HepG2 (cell line): ENCODE measurements at regions not wholly inside any gene's neighbourhood (a gene's known extent, or its start where the extent isn't known, plus 50 kb on each side); places are given as distances from the start of the nearest gene placed in this dataset.
"Not testable (repeated sequence)": the region's sequence is repeated elsewhere in the genome, so short reads cannot be mapped to it uniquely, and the experiment has no call there.

ENCODE experiments used
- ARID4A ChIP-seq: sonication (generic); formaldehyde crosslinking; IDR thresholded peaks from 2 replicates; pipeline ENCODE4 v1.5.0; 2020; ENCODE audit warnings: mild to moderate bottlenecking, missing genetic modification reagents, borderline replicate concordance
- ATF2 ChIP-seq: sonication (generic); formaldehyde crosslinking; IDR thresholded peaks from 2 replicates; pipeline ENCODE4 v1.4.0; 2020; ENCODE audit warnings: missing genetic modification reagents
- FOXA1 ChIP-seq, 2 experiments: fragments of 450-650 bp in 1 of 2; sonication (generic) in 1 of 2; formaldehyde crosslinking in 1 of 2; IDR thresholded peaks; 2 replicates each; pipeline versions ENCODE4 v1.4.0 to v1.6.1; 2016 to 2020; ENCODE audit warnings: missing genetic modification reagents in 1 of 2
- FOXC1 ChIP-seq: sonication (generic); formaldehyde crosslinking; IDR thresholded peaks from 2 replicates; pipeline ENCODE4 v1.8.0; 2022; ENCODE audit warnings: mild to moderate bottlenecking, missing genetic modification reagents, borderline replicate concordance
- GABPB1 ChIP-seq: IDR thresholded peaks from 2 replicates; pipeline ENCODE4 v1.6.1; 2016; ENCODE audit warnings: mild to moderate bottlenecking, missing genetic modification reagents, moderate library complexity, missing compliant biosample characterization
- JUN ChIP-seq: sonication (generic); formaldehyde crosslinking; IDR thresholded peaks from 2 replicates; pipeline ENCODE4 v1.4.0; 2020; ENCODE audit warnings: mild to moderate bottlenecking, missing genetic modification reagents
- MTA1 ChIP-seq: sonication (generic); formaldehyde crosslinking; IDR thresholded peaks from 2 replicates; pipeline ENCODE4 v1.4.0; 2020; ENCODE audit warnings: missing genetic modification reagents, mild to moderate bottlenecking, borderline replicate concordance
- PAWR ChIP-seq: sonication (generic); formaldehyde crosslinking; IDR thresholded peaks from 2 replicates; pipeline ENCODE4 v1.4.0; 2020; ENCODE audit warnings: missing genetic modification reagents, mild to moderate bottlenecking, borderline replicate concordance
- REPIN1 ChIP-seq: sonication (generic); formaldehyde crosslinking; IDR thresholded peaks from 2 replicates; pipeline ENCODE4 v1.8.0; 2022; ENCODE audit warnings: missing genetic modification reagents, low read depth, mild to moderate bottlenecking, borderline replicate concordance
- SOX6 ChIP-seq, 2 experiments: fragments of 450-650 bp in 1 of 2; sonication (generic) in 1 of 2; formaldehyde crosslinking in 1 of 2; IDR thresholded peaks; 2 replicates each; pipeline versions ENCODE4 v1.4.0 to v1.6.1; 2017 to 2020; ENCODE audit warnings: antibody characterized with exemption in 1 of 2, mild to moderate bottlenecking in 1 of 2, missing genetic modification reagents in 1 of 2
- SP2 ChIP-seq: sonication (generic); formaldehyde crosslinking; IDR thresholded peaks from 2 replicates; pipeline ENCODE4 v1.5.1; 2020; ENCODE audit warnings: mild to moderate bottlenecking, missing genetic modification reagents
- TIGD3 ChIP-seq: sonication (generic); formaldehyde crosslinking; IDR thresholded peaks from 2 replicates; pipeline ENCODE4 v1.5.1; 2020; ENCODE audit warnings: mild to moderate bottlenecking, missing genetic modification reagents, borderline replicate concordance
- YY1 ChIP-seq: IDR thresholded peaks from 2 replicates; pipeline ENCODE4 v1.6.1; 2011; ENCODE audit warnings: low read length, low read depth, moderate library complexity, mild to moderate bottlenecking; ENCODE audit not compliant: insufficient read depth, insufficient replicate concordance
- ZBTB34 ChIP-seq: sonication (generic); formaldehyde crosslinking; IDR thresholded peaks from 2 replicates; pipeline ENCODE4 v1.8.0; 2022; ENCODE audit warnings: mild to moderate bottlenecking, missing genetic modification reagents
- ZNF12 ChIP-seq: sonication (generic); formaldehyde crosslinking; IDR thresholded peaks from 2 replicates; pipeline ENCODE4 v1.5.0; 2020; ENCODE audit warnings: missing genetic modification reagents
- ZNF331 ChIP-seq: sonication (generic); formaldehyde crosslinking; IDR thresholded peaks from 2 replicates; pipeline ENCODE4 v1.4.0; 2020; ENCODE audit warnings: missing genetic modification reagents
- ZNF644 ChIP-seq: IDR thresholded peaks from 2 replicates; pipeline ENCODE4 v1.6.1; 2016; ENCODE audit warnings: low read depth
- ZNF777 ChIP-seq: sonication (generic); formaldehyde crosslinking; IDR thresholded peaks from 2 replicates; pipeline ENCODE4 v1.4.0; 2020; ENCODE audit warnings: missing genetic modification reagents

GRCh38 chr2:181803903-181804799 lies 87.4 kb upstream of the ITPRID2 start (continued):
- TF ChIP-seq TIGD3 (CRISPR knock-in tag) (0 out of 2 replicates have a peak, but pooled peaks have one; percentile 55), PAWR (CRISPR knock-in tag) (0 out of 2 replicates have a peak, but pooled peaks have one; percentile 63), SOX6 (CRISPR knock-in tag; IDR thresholded peaks at IDR 0.05) (peak; percentile 81; the same call in 1 of the 2 replicates), FOXA1 (CRISPR knock-in tag; IDR thresholded peaks at IDR 0.05) (peak; percentile 86), SP2 (peak; percentile 52; the same call in 1 of the 2 replicates), ZNF777 (CRISPR knock-in tag) (peak; percentile 46; the same call in 1 of the 2 replicates), ZNF644 (CRISPR knock-in tag) (0 out of 2 replicates have a peak, but pooled peaks have one; percentile 8), GABPB1 (CRISPR knock-in tag) (0 out of 2 replicates have a peak, but pooled peaks have one; percentile 9), YY1 (peak; percentile 79), ATF2 (CRISPR knock-in tag) (0 out of 2 replicates have a peak, but pooled peaks have one; percentile 7), ZNF331 (CRISPR knock-in tag) (peak; percentile 27; the same call in 1 of the 2 replicates), ZNF12 (CRISPR knock-in tag) (peak; percentile 54; the same call in 1 of the 2 replicates), MTA1 (CRISPR knock-in tag) (peak; percentile 87; the same call in 1 of the 2 replicates), REPIN1 (peak; percentile 44; the same call in 1 of the 2 replicates), ZBTB34 (CRISPR knock-in tag) (peak; percentile 61; the same call in 1 of the 2 replicates), FOXC1 (CRISPR knock-in tag) (peak; percentile 84), ARID4A (CRISPR knock-in tag) (peak; percentile 53; the same call in 1 of the 2 replicates), JUN (0 out of 2 replicates have a peak, but pooled peaks have one; percentile 21)
- TF ChIP-seq SOX6, FOXA1 (IDR thresholded peaks at IDR 0.05): not testable (repeated sequence)
